ENCODE measurements at regions not wholly inside any gene's neighbourhood (a gene's known extent, or its start where the extent isn't known, plus 50 kb on each side); places are given as distances from the start of the nearest gene placed in this dataset.

DNA sequence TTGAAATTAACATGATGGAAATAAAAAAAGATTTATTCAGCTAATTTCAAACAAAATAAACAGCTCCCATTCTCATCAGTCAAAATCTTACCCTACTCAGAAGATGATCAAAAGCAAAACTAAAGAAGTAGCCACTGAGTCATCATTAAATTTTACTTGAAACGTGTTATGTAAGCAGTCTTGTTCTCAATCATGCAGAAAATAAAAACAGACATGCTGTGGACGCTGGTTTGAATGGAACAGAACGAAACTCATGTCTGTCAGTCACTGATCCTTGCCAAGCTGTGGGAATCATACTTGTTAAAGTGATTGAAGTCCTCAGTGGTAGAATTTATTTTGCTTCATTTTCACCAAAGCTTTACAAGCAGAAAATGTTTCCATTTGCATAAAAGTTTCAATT lies 77.2 kb upstream of the TLR3 start:
- Histone ChIP-seq H3K9me3 (ENCODE audit: low read depth) (no peaks in the 10 kb centered on the region), H3K36me3 (no peaks in the 10 kb centered on the region), H3K4me3 (no peak overlapping the region), H2AFZ (replicated peaks) (no peak overlapping the region), H3K9ac (no peak overlapping the region), H3K4me1 (peaks cover 26% of the 10 kb centered on the region), H3K79me2 (ENCODE audit: low read depth) (no peaks in the 10 kb centered on the region), H3K27ac (no peak overlapping the region), H3K4me2 (no peak overlapping the region), H3F3A (ENCODE audit: low read depth) (peaks cover 5% of the 10 kb centered on the region), H4K20me1 (ENCODE audit: low read depth) (no peaks in the 10 kb centered on the region), H3K27me3 (no peaks in the 10 kb centered on the region)
- H3K27me3 Mint-ChIP-seq (ENCODE audit: insufficient read depth, low read depth): peaks cover 7% of the 10 kb centered on the region
- peaks cover 18% of the 10 kb centered on the region for H3K4me1 Mint-ChIP-seq
- peaks cover 6% of the 10 kb centered on the region for H3K9me3 Mint-ChIP-seq
- H3K27ac Mint-ChIP-seq: no peak overlapping the region
- H3K36me3 Mint-ChIP-seq: no peaks in the 10 kb centered on the region
- H3K4me3 Mint-ChIP-seq: no peak overlapping the region
- TF ChIP-seq EZH2 (IDR thresholded peaks at IDR 0.05) (no peak), EZH2phosphoT487 (IDR thresholded peaks at IDR 0.05) (no peak)
- TF ChIP-seq, protein P1, sequence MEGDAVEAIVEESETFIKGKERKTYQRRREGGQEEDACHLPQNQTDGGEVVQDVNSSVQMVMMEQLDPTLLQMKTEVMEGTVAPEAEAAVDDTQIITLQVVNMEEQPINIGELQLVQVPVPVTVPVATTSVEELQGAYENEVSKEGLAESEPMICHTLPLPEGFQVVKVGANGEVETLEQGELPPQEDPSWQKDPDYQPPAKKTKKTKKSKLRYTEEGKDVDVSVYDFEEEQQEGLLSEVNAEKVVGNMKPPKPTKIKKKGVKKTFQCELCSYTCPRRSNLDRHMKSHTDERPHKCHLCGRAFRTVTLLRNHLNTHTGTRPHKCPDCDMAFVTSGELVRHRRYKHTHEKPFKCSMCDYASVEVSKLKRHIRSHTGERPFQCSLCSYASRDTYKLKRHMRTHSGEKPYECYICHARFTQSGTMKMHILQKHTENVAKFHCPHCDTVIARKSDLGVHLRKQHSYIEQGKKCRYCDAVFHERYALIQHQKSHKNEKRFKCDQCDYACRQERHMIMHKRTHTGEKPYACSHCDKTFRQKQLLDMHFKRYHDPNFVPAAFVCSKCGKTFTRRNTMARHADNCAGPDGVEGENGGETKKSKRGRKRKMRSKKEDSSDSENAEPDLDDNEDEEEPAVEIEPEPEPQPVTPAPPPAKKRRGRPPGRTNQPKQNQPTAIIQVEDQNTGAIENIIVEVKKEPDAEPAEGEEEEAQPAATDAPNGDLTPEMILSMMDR (IDR thresholded peaks at IDR 0.05): no peak
- no peak for DNase-seq (ENCODE audit: low spot score)

DNA sequence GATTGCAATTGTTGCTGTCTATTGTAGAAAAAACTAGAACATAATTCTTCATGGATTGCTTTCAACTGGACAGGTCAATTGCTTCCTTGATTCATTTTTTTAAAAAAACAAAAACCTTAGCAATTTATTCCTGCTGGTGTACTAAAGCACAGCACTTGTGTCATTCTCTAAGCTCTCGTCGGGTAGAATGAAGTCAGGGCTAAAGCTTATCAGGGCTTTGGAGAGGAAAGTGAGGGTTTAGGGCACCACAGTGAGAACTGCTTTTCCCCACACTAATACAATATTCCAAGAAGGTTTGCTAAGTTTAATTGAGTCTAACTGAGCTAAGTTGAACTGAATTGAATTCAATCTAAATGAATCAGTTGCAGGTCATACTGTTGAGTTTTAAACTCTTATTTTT lies 76.4 kb upstream of the TLR3 start:
- Mint-ChIP-seq H3K27me3 (ENCODE audit: insufficient read depth, low read depth) (peaks cover 7% of the 10 kb centered on the region), H3K4me1 (peaks cover 18% of the 10 kb centered on the region), H3K4me3 (no peak overlapping the region), H3K27ac (peak overlapping the region; percentile 22), H3K36me3 (no peaks in the 10 kb centered on the region), H3K9me3 (peaks cover 6% of the 10 kb centered on the region)
- peaks cover 26% of the 10 kb centered on the region for H3K4me1 ChIP-seq
- no peak overlapping the region for H3K4me2 ChIP-seq
- no peaks in the 10 kb centered on the region for H3K36me3 ChIP-seq
- no peak overlapping the region for H3K4me3 ChIP-seq
- H3K9me3 ChIP-seq (ENCODE audit: low read depth): no peaks in the 10 kb centered on the region
- no peak overlapping the region for H3K27ac ChIP-seq
- no peak overlapping the region for H2AFZ ChIP-seq (replicated peaks)
- no peaks in the 10 kb centered on the region for H3K27me3 ChIP-seq
- TF ChIP-seq EZH2phosphoT487 (IDR thresholded peaks at IDR 0.05): no peak
- TF ChIP-seq, protein P1 (IDR thresholded peaks at IDR 0.05): no peak
- no peak for TF ChIP-seq EZH2 (IDR thresholded peaks at IDR 0.05)
- H3K9ac ChIP-seq: no peak overlapping the region
- H4K20me1 ChIP-seq (ENCODE audit: low read depth): no peaks in the 10 kb centered on the region
- H3K79me2 ChIP-seq (ENCODE audit: low read depth): no peaks in the 10 kb centered on the region
- peaks cover 5% of the 10 kb centered on the region for H3F3A ChIP-seq (ENCODE audit: low read depth)
- DNase-seq (ENCODE audit: low spot score): peak; percentile 35

DNA sequence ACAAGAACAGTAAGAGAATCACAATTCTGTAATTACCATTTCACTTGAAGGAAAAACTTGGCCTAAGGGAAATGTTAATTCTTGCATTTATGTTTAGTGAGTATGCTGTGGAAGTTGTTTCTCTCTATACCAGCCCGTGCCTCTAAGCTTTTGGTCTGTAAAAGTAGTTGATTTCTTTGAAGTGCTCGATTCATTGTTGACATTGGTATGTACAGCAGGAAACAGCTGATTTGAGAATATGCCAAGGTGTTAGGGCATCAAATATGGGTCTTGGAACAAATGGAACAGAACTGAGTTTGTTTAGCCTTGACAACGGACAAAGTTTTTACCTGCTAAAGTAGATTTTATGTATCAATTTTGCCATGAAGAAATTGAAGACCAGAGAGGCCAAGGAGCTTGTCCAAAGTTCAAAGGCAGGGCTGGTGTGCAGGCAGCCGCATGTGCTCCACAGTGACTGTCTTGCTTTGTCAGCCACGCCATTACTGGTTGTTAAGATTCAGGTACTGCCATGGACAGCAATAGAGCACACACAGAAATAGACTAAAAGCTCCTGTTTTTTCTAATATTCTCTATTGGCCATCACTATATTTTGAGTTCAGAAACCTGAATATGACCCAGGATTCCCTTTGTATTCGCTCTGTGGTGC lies 75.5 kb upstream of the TLR3 start:
- peaks cover 26% of the 10 kb centered on the region for H3K4me1 ChIP-seq
- H3K4me3 Mint-ChIP-seq: no peak overlapping the region
- H4K20me1 ChIP-seq (ENCODE audit: low read depth): no peaks in the 10 kb centered on the region
- H3K36me3 ChIP-seq: no peaks in the 10 kb centered on the region
- DNase-seq (ENCODE audit: low spot score): no peak
- no peak overlapping the region for H3K27ac Mint-ChIP-seq
- peaks cover 18% of the 10 kb centered on the region for H3K4me1 Mint-ChIP-seq
- no peak overlapping the region for H3K4me3 ChIP-seq
- no peak for TF ChIP-seq EZH2 (IDR thresholded peaks at IDR 0.05)
- TF ChIP-seq, protein P1 (IDR thresholded peaks at IDR 0.05): no peak
- no peak for TF ChIP-seq EZH2phosphoT487 (IDR thresholded peaks at IDR 0.05)
- H3K4me2 ChIP-seq: no peak overlapping the region
- no peaks in the 10 kb centered on the region for H3K79me2 ChIP-seq (ENCODE audit: low read depth)
- H3K27me3 ChIP-seq: no peaks in the 10 kb centered on the region
- H3K36me3 Mint-ChIP-seq: no peaks in the 10 kb centered on the region
- peaks cover 5% of the 10 kb centered on the region for H3F3A ChIP-seq (ENCODE audit: low read depth)
- no peak overlapping the region for H3K27ac ChIP-seq
- peaks cover 7% of the 10 kb centered on the region for H3K27me3 Mint-ChIP-seq (ENCODE audit: insufficient read depth, low read depth)
- H3K9me3 ChIP-seq (ENCODE audit: low read depth): no peaks in the 10 kb centered on the region
- no peak overlapping the region for H3K9ac ChIP-seq
- H3K9me3 Mint-ChIP-seq: peaks cover 6% of the 10 kb centered on the region
- no peak overlapping the region for H2AFZ ChIP-seq (replicated peaks)

All from neural progenitor cell (in vitro differentiated cells).